Testis (tissue), 2 donors: ENCODE measurements at regions not wholly inside any gene's neighbourhood (a gene's known extent, or its start where the extent isn't known, plus 50 kb on each side); places are given as distances from the start of the nearest gene placed in this dataset.

Source experiments
- DNase-seq: peaks from one replicate; pipeline ENCODE4 v3.0.0-alpha.2; 2019
- H3K27ac ChIP-seq, 2 donors: fragments of 200-600 bp; sonication (generic); one replicate each; pipeline ENCODE4 v1.5.1; 2019
- H3K27me3 ChIP-seq: fragments of 200-600 bp; sonication (generic); one replicate; pipeline ENCODE4 v1.5.1; 2019
- H3K36me3 ChIP-seq: fragments of 200-600 bp; sonication (generic); one replicate; pipeline ENCODE4 v1.5.1; 2017; ENCODE audit warnings: low read depth; ENCODE audit errors: missing control alignments
- H3K4me1 ChIP-seq: fragments of 200-600 bp; sonication (generic); one replicate; pipeline ENCODE4 v1.5.1; 2019
- H3K4me3 ChIP-seq, 2 donors: fragments of 200-600 bp; sonication (generic); one replicate each; pipeline ENCODE4 v1.5.1; 2017 to 2019
- H3K9me3 ChIP-seq: fragments of 200-600 bp; sonication (generic); one replicate; pipeline ENCODE4 v1.5.1; 2017
- POLR2A ChIP-seq: fragments of 450-650 bp; IDR thresholded peaks from one replicate; pipeline ENCODE4 v1.6.1; 2017; ENCODE audit warnings: antibody characterized with exemption, mild to moderate bottlenecking, moderate library complexity
- WGBS, 2 donors: methylation state at CpG; one replicate each; pipeline ENCODE4 v1.1.5; 2018; 5-methylcytosine and 5-hydroxymethylcytosine counted together
- intact Hi-C: fragments of 100-400 bp; cut with DNase I; formaldehyde crosslinking; loops from one replicate; pipeline ENCODE4 v1.15.1; 2023; ENCODE audit warnings: low total_unique reads
- TF ChIP-seq, protein P1 (sequence below), 3 experiments: fragments of 450-650 bp in 2 of 3; fragments of 200-600 bp in 1 of 3; sonication (generic) in 1 of 3; IDR thresholded peaks; one replicate each; pipeline ENCODE4 v1.5.1; 2016 to 2019; ENCODE audit warnings: antibody characterized with exemption in 3 of 3, mild to moderate bottlenecking in 2 of 3, moderate library complexity in 1 of 3

DNA sequence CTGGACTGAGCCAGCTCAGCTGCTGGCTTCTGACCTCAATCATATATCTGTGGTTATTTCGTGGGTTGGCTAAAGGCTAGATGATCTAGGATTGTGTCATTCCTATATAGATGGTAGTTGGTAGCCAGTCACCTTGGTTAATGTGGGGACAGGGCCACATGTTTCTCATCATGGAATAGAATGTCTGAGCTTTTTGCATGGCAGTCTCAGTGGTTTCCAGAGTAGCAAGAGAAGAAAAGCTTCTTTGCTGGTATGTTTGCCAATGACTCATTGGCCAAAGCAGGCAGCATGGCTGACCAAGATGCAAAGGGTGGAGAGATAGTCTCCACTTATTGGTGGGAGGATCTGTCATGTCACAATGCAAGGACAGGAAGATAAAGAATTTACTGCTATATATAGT is 746.4 kb upstream of the FLRT2 start:
- intact Hi-C loops = no loop called here
- H3K27ac ChIP-seq = no peak overlapping the region
- no peaks in the 10 kb centered on the region for H3K4me1 ChIP-seq
- no peaks in the 10 kb centered on the region for H3K36me3 ChIP-seq
- no peaks in the 10 kb centered on the region for H3K27me3 ChIP-seq
- no peak for DNase-seq
- H3K9me3 ChIP-seq = no peaks in the 10 kb centered on the region
- no peak for TF ChIP-seq POLR2A
- TF ChIP-seq, protein P1, sequence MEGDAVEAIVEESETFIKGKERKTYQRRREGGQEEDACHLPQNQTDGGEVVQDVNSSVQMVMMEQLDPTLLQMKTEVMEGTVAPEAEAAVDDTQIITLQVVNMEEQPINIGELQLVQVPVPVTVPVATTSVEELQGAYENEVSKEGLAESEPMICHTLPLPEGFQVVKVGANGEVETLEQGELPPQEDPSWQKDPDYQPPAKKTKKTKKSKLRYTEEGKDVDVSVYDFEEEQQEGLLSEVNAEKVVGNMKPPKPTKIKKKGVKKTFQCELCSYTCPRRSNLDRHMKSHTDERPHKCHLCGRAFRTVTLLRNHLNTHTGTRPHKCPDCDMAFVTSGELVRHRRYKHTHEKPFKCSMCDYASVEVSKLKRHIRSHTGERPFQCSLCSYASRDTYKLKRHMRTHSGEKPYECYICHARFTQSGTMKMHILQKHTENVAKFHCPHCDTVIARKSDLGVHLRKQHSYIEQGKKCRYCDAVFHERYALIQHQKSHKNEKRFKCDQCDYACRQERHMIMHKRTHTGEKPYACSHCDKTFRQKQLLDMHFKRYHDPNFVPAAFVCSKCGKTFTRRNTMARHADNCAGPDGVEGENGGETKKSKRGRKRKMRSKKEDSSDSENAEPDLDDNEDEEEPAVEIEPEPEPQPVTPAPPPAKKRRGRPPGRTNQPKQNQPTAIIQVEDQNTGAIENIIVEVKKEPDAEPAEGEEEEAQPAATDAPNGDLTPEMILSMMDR (IDR thresholded peaks at IDR 0.05) = no peak
- 92 to 93% methylated on average over 1 of the region's 1 CpG for WGBS, 2 donors
- no peak overlapping the region for H3K4me3 ChIP-seq

DNA sequence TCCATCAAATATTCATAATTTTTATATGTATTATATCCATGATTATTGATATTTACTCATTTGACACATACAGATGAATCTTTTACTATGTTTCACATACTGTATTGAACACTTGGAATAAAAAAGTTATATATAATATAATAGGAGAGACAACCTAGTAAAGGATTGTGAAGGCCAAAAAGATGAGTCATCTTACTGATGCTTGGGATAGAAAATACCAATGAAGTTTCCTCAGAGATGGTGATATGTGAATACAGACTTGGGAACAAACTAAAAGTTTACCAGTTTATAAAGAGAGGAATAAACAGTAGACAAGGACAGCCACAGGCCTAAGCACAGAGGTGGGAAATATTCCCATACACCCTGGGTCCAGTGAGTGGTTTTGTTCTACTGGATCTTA is 743.9 kb upstream of the FLRT2 start:
- H3K27me3 ChIP-seq = no peaks in the 10 kb centered on the region
- no peak for DNase-seq
- intact Hi-C loops = no loop called here
- no peaks in the 10 kb centered on the region for H3K9me3 ChIP-seq
- no peaks in the 10 kb centered on the region for H3K36me3 ChIP-seq
- TF ChIP-seq, protein P1 (IDR thresholded peaks at IDR 0.05) = no peak
- no peak for TF ChIP-seq POLR2A
- H3K4me1 ChIP-seq = no peaks in the 10 kb centered on the region
- no peak overlapping the region for H3K27ac ChIP-seq
- no peak overlapping the region for H3K4me3 ChIP-seq

DNA sequence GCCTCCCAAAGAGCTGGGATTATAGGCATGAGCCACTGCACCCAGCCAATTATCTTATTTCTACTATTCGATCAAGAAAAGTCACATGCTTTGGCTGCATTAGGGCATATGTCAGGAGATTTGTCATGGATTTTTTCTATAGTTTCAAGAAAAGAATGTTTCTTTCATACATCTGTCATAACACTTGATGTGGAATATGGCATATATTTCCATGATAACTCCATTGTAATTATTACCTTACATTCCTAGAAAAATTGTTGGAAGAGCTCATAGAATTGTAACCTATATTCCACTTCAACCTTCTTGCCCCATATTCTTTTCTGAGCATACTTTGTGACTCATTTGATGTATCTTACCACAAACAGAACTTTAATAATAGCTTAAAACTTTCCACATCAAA is 740.9 kb upstream of the FLRT2 start:
- 88 to 95% methylated on average over 1 of the region's 1 CpG for WGBS, 2 donors
- no peaks in the 10 kb centered on the region for H3K27me3 ChIP-seq
- TF ChIP-seq, protein P1 (IDR thresholded peaks at IDR 0.05) = no peak
- no peak for TF ChIP-seq POLR2A
- H3K4me3 ChIP-seq = no peak overlapping the region
- intact Hi-C loops = no loop called here
- DNase-seq = no peak
- no peaks in the 10 kb centered on the region for H3K36me3 ChIP-seq
- no peaks in the 10 kb centered on the region for H3K4me1 ChIP-seq
- no peaks in the 10 kb centered on the region for H3K9me3 ChIP-seq
- no peak overlapping the region for H3K27ac ChIP-seq

DNA sequence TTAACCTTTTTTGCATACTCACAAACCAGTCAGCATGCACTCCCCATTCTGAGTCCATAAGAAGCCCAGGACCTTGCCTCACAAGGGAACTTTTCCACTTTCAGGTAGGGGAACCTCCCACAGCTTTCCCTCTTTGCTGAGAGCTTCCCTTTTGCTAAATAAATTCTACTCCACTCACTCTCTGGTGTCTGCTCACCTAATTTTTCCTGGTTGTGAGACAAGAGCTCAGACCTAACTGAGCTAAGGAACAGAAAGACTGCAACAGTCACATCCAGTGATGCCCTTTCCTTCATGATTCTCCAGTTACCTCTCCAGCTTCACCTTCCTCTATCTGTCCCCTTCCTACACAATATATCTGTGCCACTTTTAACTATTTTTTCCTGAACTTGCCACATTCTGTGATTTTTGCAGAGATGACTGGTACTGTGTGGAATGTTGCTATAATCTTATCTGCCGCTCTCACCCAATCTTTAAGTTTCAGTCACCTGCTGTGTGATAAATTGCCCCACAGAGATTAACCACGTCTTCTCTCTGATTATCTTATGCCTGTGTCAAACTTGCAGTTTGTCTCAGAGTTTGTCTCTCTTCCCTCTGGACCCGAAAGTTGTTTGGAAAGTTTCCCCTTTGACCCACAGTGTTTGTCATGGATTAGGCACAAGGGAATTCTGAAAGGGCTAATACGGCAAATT is 737.1 kb upstream of the FLRT2 start:
- Histone ChIP-seq H3K27me3 (no peaks in the 10 kb centered on the region), H3K36me3 (no peaks in the 10 kb centered on the region), H3K4me1 (no peaks in the 10 kb centered on the region), H3K4me3 (no peak overlapping the region), H3K27ac (no peak overlapping the region), H3K9me3 (no peaks in the 10 kb centered on the region)
- no peak for TF ChIP-seq POLR2A
- TF ChIP-seq, protein P1 (IDR thresholded peaks at IDR 0.05) = no peak
- intact Hi-C loops = no loop called here
- no peak for DNase-seq
- WGBS, 2 donors = 74 to 86% methylated on average over 4 of the region's 4 CpGs

DNA sequence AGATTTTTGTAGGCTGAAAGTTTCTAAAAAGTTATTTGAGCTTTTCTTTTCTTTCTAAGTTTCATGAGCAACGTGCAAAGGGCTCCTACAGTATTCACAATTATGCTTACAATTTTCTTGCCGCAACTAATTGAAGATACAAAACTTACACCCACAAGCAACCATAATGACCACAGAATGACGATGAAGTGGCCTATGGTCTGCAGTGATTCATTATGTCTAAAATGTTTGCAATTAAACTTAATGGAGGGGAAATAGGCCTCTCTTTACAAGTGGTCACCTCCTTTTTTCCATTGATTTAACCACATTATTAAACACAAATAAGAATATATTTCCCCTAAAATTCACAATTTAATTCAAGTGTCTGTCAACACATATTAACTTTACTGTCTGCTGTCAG is 732.6 kb upstream of the FLRT2 start:
- TF ChIP-seq, protein P1 (IDR thresholded peaks at IDR 0.05) = no peak
- TF ChIP-seq POLR2A = no peak
- H3K27ac ChIP-seq = no peak overlapping the region
- no peak overlapping the region for H3K4me3 ChIP-seq
- no peaks in the 10 kb centered on the region for H3K27me3 ChIP-seq
- no peaks in the 10 kb centered on the region for H3K36me3 ChIP-seq
- no peaks in the 10 kb centered on the region for H3K9me3 ChIP-seq
- intact Hi-C loops = no loop called here
- WGBS, 2 donors = 91 to 94% methylated on average over 3 of the region's 3 CpGs
- H3K4me1 ChIP-seq = no peaks in the 10 kb centered on the region
- no peak for DNase-seq
